SU-DHL-6 (cell line): ENCODE measurements at regions not wholly inside any gene's neighbourhood (a gene's known extent, or its start where the extent isn't known, plus 50 kb on each side); places are given as distances from the start of the nearest gene placed in this dataset.

Experiments
- H2AFZ ChIP-seq: fragments of 200-600 bp; sonication (generic); 2 replicates; pipeline ENCODE4 v1.6.1; 2014; ENCODE audit warnings: low read depth, mild to moderate bottlenecking, moderate library complexity, mixed read lengths, antibody characterized with exemption, low read length; ENCODE audit not compliant: severe bottlenecking
- H3F3A ChIP-seq: fragments of 200-600 bp; shearing (Covaris generic); 2 replicates; pipeline ENCODE4 v1.6.0; 2016; ENCODE audit warnings: antibody characterized with exemption, mild to moderate bottlenecking; ENCODE audit not compliant: insufficient read depth
- H3K27ac ChIP-seq: fragments of 200-600 bp; sonication (generic); 2 replicates; pipeline ENCODE4 v1.5.1; 2016; ENCODE audit warnings: low read depth, mild to moderate bottlenecking, low read length, moderate library complexity, mixed read lengths
- H3K27me3 ChIP-seq: fragments of 200-600 bp; sonication (generic), shearing (Covaris generic); 2 replicates; pipeline ENCODE4 v1.6.0; 2014; ENCODE audit warnings: mild to moderate bottlenecking, low read length
- H3K36me3 ChIP-seq: fragments of 200-600 bp; sonication (generic); 2 replicates; pipeline ENCODE4 v1.6.1; 2014; ENCODE audit warnings: mild to moderate bottlenecking, low read length, mixed read lengths
- H3K4me2 ChIP-seq: fragments of 300-600, 200-600 bp; shearing (Covaris generic), sonication (generic); 2 replicates; pipeline ENCODE4 v1.6.0; 2014; ENCODE audit warnings: low read length, low read depth, mild to moderate bottlenecking; ENCODE audit not compliant: poor library complexity, severe bottlenecking
- H3K4me3 ChIP-seq: fragments of 200-600 bp; sonication (generic); 2 replicates; pipeline ENCODE4 v1.5.1; 2014; ENCODE audit warnings: antibody characterized with exemption, low read length, mild to moderate bottlenecking, mixed read lengths; ENCODE audit not compliant: insufficient read depth, poor library complexity, severe bottlenecking
- H3K79me2 ChIP-seq: fragments of 200-600 bp; sonication (generic); 2 replicates; pipeline ENCODE4 v1.6.1; 2014; ENCODE audit warnings: mild to moderate bottlenecking, low read length, moderate library complexity; ENCODE audit not compliant: insufficient read depth
- H3K9ac ChIP-seq: fragments of 200-600 bp; sonication (generic); 2 replicates; pipeline ENCODE4 v1.7.0; 2014; ENCODE audit warnings: mild to moderate bottlenecking, low read length
- H3K9me2 ChIP-seq: fragments of 200-600 bp; sonication (generic); replicated peaks from 2 replicates; pipeline ENCODE4 v1.6.1; 2014; ENCODE audit warnings: low read length; ENCODE audit not compliant: insufficient read depth
- H3K9me3 ChIP-seq: fragments of 200-600 bp; sonication (generic); 2 replicates; pipeline ENCODE4 v1.6.1; 2014; ENCODE audit warnings: low read length, mixed read lengths; ENCODE audit not compliant: insufficient read depth
- H4K20me1 ChIP-seq: fragments of 200-600 bp; sonication (generic); 2 replicates; pipeline ENCODE4 v1.6.1; 2014; ENCODE audit warnings: low read depth, mild to moderate bottlenecking, antibody characterized with exemption, low read length, moderate library complexity, mixed read lengths
- EZH2phosphoT487 ChIP-seq: fragments of 200-600 bp; sonication (generic), shearing (Covaris generic); conservative IDR thresholded peaks from 2 replicates; pipeline ENCODE4 v1.6.1; 2018; ENCODE audit warnings: mild to moderate bottlenecking, antibody characterized with exemption, low read length, moderate library complexity, mixed read lengths
- TF ChIP-seq, protein P1 (sequence below): fragments of 200-600 bp; sonication (generic); IDR thresholded peaks from one replicate; pipeline ENCODE4 v1.5.1; 2017; ENCODE audit warnings: antibody characterized with exemption, mild to moderate bottlenecking, low read length, moderate library complexity; ENCODE audit not compliant: insufficient read depth, poor library complexity, severe bottlenecking

- Histone ChIP-seq H3K4me2 (no peak overlapping the region), H3K9me2 (no peaks in the 10 kb centered on the region), H2AFZ (no peak overlapping the region), H3K79me2 (no peaks in the 10 kb centered on the region), H4K20me1 (no peaks in the 10 kb centered on the region), H3K9ac (no peak overlapping the region), H3K9me3 (no peaks in the 10 kb centered on the region), H3K4me3 (no peak overlapping the region), H3F3A (no peaks in the 10 kb centered on the region), H3K27me3 (no peaks in the 10 kb centered on the region), H3K36me3 (no peaks in the 10 kb centered on the region), H3K27ac (no peak overlapping the region)
- TF ChIP-seq, protein P1, sequence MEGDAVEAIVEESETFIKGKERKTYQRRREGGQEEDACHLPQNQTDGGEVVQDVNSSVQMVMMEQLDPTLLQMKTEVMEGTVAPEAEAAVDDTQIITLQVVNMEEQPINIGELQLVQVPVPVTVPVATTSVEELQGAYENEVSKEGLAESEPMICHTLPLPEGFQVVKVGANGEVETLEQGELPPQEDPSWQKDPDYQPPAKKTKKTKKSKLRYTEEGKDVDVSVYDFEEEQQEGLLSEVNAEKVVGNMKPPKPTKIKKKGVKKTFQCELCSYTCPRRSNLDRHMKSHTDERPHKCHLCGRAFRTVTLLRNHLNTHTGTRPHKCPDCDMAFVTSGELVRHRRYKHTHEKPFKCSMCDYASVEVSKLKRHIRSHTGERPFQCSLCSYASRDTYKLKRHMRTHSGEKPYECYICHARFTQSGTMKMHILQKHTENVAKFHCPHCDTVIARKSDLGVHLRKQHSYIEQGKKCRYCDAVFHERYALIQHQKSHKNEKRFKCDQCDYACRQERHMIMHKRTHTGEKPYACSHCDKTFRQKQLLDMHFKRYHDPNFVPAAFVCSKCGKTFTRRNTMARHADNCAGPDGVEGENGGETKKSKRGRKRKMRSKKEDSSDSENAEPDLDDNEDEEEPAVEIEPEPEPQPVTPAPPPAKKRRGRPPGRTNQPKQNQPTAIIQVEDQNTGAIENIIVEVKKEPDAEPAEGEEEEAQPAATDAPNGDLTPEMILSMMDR = no peak
- no peak for TF ChIP-seq EZH2phosphoT487
These were observed 402.4 kb downstream of the ARHGEF28 start for GRCh38 chr5:74028406-74028805.

DNA sequence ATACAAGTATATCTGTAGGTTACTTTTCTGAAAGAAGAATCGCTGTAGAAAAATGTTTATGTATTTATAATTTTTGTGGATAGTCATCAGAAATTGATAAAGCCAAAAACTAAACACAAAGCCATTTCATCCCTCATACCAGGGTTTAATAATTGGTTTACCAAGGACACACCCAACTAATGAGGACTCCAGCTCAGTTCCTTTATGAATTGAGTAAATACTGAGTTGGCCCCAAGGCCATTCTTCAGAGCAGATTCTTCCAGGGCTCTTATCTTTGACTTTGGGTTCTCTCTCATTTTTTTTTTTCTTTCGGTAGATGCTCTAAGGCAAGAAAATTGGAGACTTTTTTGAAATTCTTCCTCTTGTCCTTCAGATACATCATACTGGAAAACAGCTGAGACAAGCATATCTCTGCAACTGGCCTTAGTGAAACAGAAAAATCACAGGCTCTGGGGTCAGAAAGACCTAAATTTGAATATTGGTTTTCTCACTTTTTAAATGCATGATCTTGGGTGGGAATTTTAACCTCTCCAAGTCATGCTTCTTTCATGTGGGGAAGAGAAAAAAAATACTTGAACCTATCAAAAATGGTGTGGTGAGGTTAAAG, 401.8 kb downstream of the ARHGEF28 start:
- TF ChIP-seq, protein P1 = no peak
- TF ChIP-seq EZH2phosphoT487 = no peak
- H3K79me2 ChIP-seq = no peaks in the 10 kb centered on the region

GRCh38 chr5:74026310-74026709, 400.3 kb downstream of the ARHGEF28 start:
- no peak for TF ChIP-seq EZH2phosphoT487
- TF ChIP-seq, protein P1 = no peak
- Histone ChIP-seq H3K27me3 (no peaks in the 10 kb centered on the region), H3K36me3 (no peaks in the 10 kb centered on the region), H2AFZ (no peak overlapping the region), H3K79me2 (no peaks in the 10 kb centered on the region), H3K4me2 (no peak overlapping the region), H3K9ac (no peak overlapping the region), H3K4me3 (no peak overlapping the region), H3F3A (no peaks in the 10 kb centered on the region), H3K9me2 (no peaks in the 10 kb centered on the region), H4K20me1 (no peaks in the 10 kb centered on the region), H3K9me3 (no peaks in the 10 kb centered on the region), H3K27ac (no peak overlapping the region)

More for the DNA sequence above, 401.8 kb downstream of the ARHGEF28 start:
- Histone ChIP-seq H3K9me2 (no peaks in the 10 kb centered on the region), H3K9me3 (no peaks in the 10 kb centered on the region), H3K9ac (no peak overlapping the region), H3F3A (no peaks in the 10 kb centered on the region), H3K27ac (no peak overlapping the region), H3K36me3 (no peaks in the 10 kb centered on the region), H4K20me1 (no peaks in the 10 kb centered on the region), H2AFZ (no peak overlapping the region), H3K4me2 (no peak overlapping the region), H3K27me3 (no peaks in the 10 kb centered on the region), H3K4me3 (no peak overlapping the region)
